ENCODE measurements at regions not wholly inside any gene's neighbourhood (a gene's known extent, or its start where the extent isn't known, plus 50 kb on each side); places are given as distances from the start of the nearest gene placed in this dataset.
"Not testable (repeated sequence)": the region's sequence is repeated elsewhere in the genome, so short reads cannot be mapped to it uniquely, and the experiment has no call there.

GRCh38 chr6:56749632-56750151, 107.0 kb upstream of the DST start:
- no peak for DNase-seq (ENCODE audit: low read depth in 4 of 4, low spot score in 1 of 4)

- DNase-seq (ENCODE audit: low read depth in 4 of 4, low spot score in 1 of 4) = no peak
Observed at GRCh38 chr6:56746767-56747504, 104.2 kb upstream of the DST start.

- no peak for DNase-seq (ENCODE audit: low read depth in 4 of 4, low spot score in 1 of 4)
Observed at GRCh38 chr6:56745971-56746370, 103.3 kb upstream of the DST start.

- no peak for DNase-seq (ENCODE audit: low read depth in 4 of 4, low spot score in 1 of 4)
Observed at GRCh38 chr6:56745081-56745480, 102.4 kb upstream of the DST start.

DNA sequence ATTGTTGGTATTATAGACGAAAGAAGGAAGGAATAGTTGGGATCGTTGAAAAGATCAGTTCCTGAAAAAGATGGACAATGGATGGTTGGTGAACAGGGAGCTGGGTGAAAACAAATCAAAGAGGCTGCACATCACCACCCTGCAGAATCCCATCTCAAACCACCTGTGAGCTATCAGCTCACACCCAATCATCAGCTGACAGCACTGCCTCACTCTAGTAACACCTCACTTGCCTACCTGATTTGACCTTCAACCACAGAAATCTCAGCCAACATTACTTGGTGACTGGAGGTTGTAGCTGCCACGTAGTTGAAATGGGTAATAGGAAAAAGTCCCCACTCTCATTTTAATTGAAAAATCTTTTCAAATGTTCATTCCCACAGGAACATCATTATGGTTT, 101.8 kb upstream of the DST start:
- DNase-seq (ENCODE audit: low read depth in 4 of 4, low spot score in 1 of 4) = no peak

- no peak for DNase-seq (ENCODE audit: low read depth in 4 of 4, low spot score in 1 of 4)
Observed at GRCh38 chr6:56742122-56742791, 99.6 kb upstream of the DST start.

DNA sequence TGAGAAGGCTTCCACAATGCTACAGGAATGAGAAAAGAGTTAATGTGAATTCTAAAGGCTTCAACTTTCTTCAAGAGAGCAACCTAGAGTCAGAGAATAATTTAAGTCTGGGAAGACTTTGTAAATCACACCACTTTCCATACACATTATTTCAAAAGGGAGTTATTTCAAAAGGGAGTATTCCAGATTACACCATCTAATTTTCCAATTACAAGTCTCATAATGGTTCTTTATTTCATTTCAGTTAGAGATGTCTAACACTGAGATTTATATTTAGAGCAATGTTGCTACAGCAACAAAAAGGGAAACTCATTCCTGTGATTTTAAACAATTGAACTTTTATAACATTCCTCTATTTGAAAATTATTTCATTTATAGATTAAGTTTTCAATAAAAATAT, 98.8 kb upstream of the DST start:
- no peak for DNase-seq (ENCODE audit: low read depth in 4 of 4, low spot score in 1 of 4)

DNA sequence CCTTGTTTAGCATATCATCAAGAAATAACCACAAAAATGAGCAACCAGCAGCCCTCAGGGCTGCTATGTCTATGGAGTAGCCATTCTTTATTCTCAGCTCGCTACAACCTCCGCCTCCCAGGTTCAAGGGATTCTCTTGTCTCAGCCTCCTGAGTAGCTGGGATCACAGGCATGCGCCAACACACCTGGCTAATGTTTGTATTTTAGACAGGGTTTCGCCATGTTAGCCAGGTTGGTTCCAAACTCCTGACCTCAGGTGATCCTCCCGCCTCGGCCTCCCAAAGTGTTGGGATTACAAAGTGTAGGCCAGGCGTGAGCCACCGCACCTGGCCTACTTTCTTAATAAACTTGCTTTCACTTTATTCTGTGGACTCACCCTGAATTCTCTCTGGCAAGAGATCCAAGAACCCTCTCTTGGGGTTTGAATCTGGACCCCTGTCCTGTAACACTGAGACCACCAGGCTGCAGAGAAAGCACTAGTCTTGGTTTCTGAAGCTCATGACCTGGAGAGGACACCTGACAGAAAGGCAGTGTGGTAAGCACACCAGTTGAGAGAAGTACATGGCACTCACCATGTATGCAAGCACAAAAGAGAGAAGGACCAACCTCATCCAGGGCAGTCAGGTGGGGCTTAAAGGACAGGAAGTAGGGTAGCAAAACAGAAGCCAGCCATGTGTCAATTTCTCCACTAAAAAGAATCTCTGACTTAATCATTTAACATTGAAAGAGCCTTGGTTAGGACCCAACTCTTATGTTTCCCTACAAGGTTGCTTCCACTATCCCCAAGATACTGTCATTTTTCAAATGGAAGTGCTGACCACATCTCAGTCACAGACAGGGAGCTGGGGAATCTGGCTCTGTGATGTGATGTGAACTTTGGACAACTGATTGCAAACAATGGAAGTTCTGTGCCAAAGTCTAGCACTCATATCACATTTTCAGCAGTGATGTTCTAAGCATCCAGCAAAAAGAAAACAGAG, 97.4 kb upstream of the DST start:
- DNase-seq (ENCODE audit: low read depth in 4 of 4, low spot score in 1 of 4) = no peak

DNA sequence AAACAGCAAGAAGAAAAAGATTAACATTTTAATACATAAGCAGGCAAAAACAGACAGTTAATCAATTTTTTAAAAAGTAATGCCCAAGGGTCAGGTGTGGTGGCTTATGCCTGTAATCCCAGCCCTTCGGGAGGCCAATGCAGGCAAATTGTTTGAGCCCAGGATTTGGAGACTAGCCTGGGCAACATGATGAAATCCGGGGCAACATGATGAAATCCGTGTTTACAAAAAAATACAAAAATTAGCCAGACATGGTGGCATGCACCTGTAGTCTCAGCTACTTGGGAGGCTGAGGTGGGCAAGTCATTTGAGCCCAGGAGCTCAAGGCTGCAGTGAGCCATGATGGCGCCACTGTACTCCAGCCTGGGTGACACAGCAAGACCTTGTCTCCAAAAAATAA, 94.1 kb upstream of the DST start:
- DNase-seq (ENCODE audit: low read depth in 4 of 4, low spot score in 1 of 4) = no peak

GRCh38 chr6:56734335-56734734, 91.6 kb upstream of the DST start:
- DNase-seq (ENCODE audit: low read depth in 4 of 4, low spot score in 1 of 4) = no peak

GRCh38 chr6:56733211-56733697, 90.6 kb upstream of the DST start:
- no peak for DNase-seq (ENCODE audit: low read depth in 4 of 4, low spot score in 1 of 4)

GRCh38 chr6:56732517-56732916, 89.8 kb upstream of the DST start:
- DNase-seq (ENCODE audit: low read depth in 4 of 4, low spot score in 1 of 4) = no peak

DNA sequence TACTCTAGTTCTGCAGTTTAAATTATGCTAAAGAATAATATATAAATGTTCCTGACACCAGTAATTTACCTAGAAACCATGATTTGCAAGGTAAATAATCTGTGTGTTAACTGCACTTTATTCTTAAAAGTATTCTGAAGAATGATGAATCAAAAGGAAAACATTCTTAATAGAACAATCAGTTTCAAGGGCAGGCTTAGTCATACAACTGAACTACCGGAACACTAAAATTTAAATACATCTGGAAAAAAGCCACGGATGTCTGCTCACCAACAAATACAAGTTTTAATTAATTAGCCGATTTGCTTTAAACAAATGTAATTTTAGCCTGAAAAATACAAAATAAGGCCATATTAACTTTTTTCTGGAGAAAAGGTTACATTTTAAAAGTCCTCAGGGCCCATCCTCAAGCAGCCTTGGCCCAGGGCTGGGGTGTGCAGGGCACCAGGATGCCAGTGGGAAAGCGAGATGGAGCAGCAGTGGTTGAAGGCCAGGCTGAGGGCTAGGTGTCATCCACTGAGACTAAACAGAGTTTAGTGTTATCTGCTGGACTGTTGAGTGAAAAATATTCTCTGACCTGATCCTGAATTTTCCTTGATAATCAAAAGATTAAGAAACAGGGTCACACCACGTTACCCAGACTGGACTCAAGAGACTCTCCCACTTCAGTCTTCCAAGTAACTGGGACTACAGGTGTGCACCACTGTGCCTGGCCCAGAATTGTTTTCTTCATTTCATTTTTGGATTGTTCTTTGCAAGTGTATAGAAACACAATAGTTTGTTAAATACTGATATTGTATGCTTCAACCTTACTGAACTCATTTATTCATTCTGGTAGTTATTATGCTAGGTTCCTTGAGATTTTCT, 88.2 kb upstream of the DST start:
- DNase-seq (ENCODE audit: low read depth in 4 of 4, low spot score in 1 of 4) = no peak

GRCh38 chr6:56729719-56730118, 87.0 kb upstream of the DST start:
- DNase-seq (ENCODE audit: low read depth in 4 of 4, low spot score in 1 of 4) = no peak

GRCh38 chr6:56729166-56729565, 86.5 kb upstream of the DST start:
- not testable (repeated sequence) for DNase-seq (ENCODE audit: low read depth in 4 of 4, low spot score in 1 of 4)

DNA sequence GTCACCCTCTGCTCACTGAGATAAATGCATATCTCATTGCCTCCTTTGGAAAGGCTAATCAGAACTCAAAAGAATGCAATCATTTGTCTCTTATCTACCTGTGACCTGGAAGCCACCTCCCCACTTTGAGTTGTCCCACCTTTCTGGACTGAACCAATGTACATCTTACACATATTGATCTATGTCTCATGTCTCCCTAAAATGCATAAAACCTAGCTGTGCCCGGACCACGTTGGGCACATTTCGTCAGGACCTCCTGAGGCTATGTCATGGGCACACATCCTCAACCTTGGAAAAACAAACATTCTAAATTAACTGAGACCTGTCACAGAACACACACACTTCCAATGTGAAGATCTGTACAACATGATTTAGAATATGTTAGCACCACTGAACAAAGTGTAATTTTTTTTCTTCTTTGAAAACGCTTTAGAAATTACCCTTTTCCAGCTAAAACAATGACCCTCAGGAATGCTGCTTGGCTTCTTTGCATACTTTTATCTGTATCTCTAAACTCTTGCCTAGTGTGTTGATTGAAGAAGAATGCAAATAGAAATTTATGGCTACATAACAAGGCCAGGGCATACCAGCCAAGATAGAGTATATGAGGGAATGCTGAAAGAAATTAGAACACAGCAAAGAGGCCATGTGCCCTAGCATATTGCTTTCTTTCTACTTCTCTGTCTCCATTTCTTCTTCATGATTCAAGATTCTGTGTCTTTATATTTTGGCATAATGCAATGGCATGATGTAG, 84.6 kb upstream of the DST start:
- no peak for DNase-seq (ENCODE audit: low read depth in 4 of 4, low spot score in 1 of 4)

DNA sequence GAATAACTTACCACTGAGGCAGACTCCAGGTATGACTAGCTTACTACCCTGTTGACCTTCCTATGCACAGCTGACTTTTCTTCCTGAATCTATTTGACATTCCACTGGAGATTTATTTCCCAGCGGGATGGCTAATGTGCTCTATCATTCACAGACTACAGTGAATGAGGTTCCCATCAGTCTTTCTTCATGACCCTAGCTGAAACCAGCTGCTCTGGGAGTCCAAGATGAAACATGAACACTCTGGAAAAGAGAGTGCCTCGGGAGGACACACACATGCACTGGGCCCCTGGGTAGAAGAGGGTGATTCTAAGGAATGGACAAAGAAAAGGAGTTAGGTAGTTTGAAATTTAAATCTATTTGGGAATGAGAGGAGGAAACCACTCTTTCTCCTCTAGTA, 82.6 kb upstream of the DST start:
- no peak for DNase-seq (ENCODE audit: low read depth in 4 of 4, low spot score in 1 of 4)

DNA sequence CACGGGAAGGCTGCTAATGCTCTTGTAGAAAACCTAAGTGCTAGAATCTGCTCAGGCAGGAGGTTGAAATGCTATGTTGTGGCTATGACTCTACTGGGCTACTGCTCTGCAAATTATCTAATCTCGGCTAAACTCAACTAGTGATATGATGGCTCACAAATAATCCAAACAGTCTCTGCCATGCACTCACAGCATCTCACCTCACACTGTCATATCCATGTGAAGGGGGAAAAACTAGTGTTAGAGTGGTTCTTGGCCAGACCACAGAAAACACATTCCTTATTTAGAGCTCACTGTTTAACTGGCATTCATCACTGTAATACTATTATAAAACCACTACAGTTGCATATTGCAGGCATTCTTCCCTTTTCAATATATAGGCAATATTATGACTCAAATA, 81.8 kb upstream of the DST start:
- no peak for DNase-seq (ENCODE audit: low read depth in 4 of 4, low spot score in 1 of 4)

DNA sequence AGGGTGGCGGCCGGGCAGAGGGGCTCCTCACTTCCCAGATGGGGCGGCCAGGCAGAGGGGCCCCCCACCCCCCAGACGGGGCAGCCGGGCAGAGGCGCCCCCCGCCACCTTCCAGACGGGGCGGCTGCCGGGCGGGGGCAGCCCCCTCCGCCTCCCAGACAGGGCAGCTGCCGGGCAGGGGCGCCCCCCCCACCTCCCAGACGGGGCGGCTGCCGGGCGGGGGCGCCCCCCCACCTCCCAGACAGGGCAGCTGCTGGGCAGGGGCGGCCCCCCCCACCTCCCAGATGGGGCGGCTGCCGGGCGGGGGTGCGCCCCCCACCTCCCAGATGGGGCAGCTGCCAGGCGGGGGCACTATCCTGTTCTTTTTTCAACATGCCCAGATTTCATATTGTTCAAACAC, 78.2 kb upstream of the DST start:
- no peak for DNase-seq (ENCODE audit: low read depth in 4 of 4, low spot score in 1 of 4)

GRCh38 chr6:56720202-56720601, 77.5 kb upstream of the DST start:
- DNase-seq (ENCODE audit: low read depth in 4 of 4, low spot score in 1 of 4) = not testable (repeated sequence)

Data from stimulated activated CD4-positive, alpha-beta T cell treated with anti-CD3 and anti-CD28 coated beads, Interleukin-1b, Interleukin-23, amount 100 ng/mL, for 24 hours (primary cell).